Sigmoid colon (tissue), 3 donors: ENCODE measurements at regions not wholly inside any gene's neighbourhood (a gene's known extent, or its start where the extent isn't known, plus 50 kb on each side); places are given as distances from the start of the nearest gene placed in this dataset.

Experiments
- CTCF ChIP-seq, 4 experiments: fragments of 450-650 bp in 3 of 4; fragments of 200-600 bp in 1 of 4; IDR thresholded peaks; one replicate each; pipeline ENCODE4 v1.5.1; 2016 to 2019; ENCODE audit warnings: antibody characterized with exemption in 4 of 4, mild to moderate bottlenecking in 3 of 4, moderate library complexity in 2 of 4
- POLR2A ChIP-seq, 2 donors: fragments of 450-650 bp; IDR thresholded peaks; one replicate each; pipeline ENCODE4 v1.6.1; 2016; ENCODE audit warnings: antibody characterized with exemption in 2 of 2, mild to moderate bottlenecking in 2 of 2, moderate library complexity in 2 of 2

GRCh38 chr10:21164687-21165086 is 267.6 kb upstream of the NEBL start:
- TF ChIP-seq CTCF (IDR thresholded peaks at IDR 0.05) = no peak
- no peak for TF ChIP-seq POLR2A (IDR thresholded peaks at IDR 0.05)
